ENCODE measurements at regions not wholly inside any gene's neighbourhood (a gene's known extent, or its start where the extent isn't known, plus 50 kb on each side); places are given as distances from the start of the nearest gene placed in this dataset.

GRCh38 chr4:111836601-111837000, 308.7 kb upstream of the FAM241A start:
- TF ChIP-seq TAF1 (IDR thresholded peaks at IDR 0.05; ENCODE audit: low read depth) (no peak), REST (IDR thresholded peaks at IDR 0.05; ENCODE audit: low read depth) (no peak), RAD21 (IDR thresholded peaks at IDR 0.05; ENCODE audit: low read depth) (no peak), CEBPB (IDR thresholded peaks at IDR 0.05) (no peak), EGR1 (IDR thresholded peaks at IDR 0.05) (no peak), CREB1 (IDR thresholded peaks at IDR 0.05; ENCODE audit: low read depth) (no peak), YY1 (IDR thresholded peaks at IDR 0.05; ENCODE audit: low read depth) (no peak), FOXM1 (IDR thresholded peaks at IDR 0.05; ENCODE audit: borderline replicate concordance, low read depth) (no peak), ZBTB7A (IDR thresholded peaks at IDR 0.05; ENCODE audit: low read depth) (no peak), EP300 (IDR thresholded peaks at IDR 0.05; ENCODE audit: borderline replicate concordance) (no peak)
- TF ChIP-seq, protein P1, sequence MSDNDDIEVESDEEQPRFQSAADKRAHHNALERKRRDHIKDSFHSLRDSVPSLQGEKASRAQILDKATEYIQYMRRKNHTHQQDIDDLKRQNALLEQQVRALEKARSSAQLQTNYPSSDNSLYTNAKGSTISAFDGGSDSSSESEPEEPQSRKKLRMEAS (IDR thresholded peaks at IDR 0.05), result no peak
- TF ChIP-seq, protein P2, sequence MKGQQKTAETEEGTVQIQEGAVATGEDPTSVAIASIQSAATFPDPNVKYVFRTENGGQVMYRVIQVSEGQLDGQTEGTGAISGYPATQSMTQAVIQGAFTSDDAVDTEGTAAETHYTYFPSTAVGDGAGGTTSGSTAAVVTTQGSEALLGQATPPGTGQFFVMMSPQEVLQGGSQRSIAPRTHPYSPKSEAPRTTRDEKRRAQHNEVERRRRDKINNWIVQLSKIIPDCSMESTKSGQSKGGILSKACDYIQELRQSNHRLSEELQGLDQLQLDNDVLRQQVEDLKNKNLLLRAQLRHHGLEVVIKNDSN (IDR thresholded peaks at IDR 0.05), result no peak

Data from Ishikawa (cell line).